Activated CD8-positive, alpha-beta memory T cell treated with anti-CD3 and anti-CD28 coated beads, Interleukin-2, amount 10 ng/mL, durations not matched to agents 7 days and 5 days (primary cell): ENCODE measurements at regions not wholly inside any gene's neighbourhood (a gene's known extent, or its start where the extent isn't known, plus 50 kb on each side); places are given as distances from the start of the nearest gene placed in this dataset.
"Not testable (repeated sequence)": the region's sequence is repeated elsewhere in the genome, so short reads cannot be mapped to it uniquely, and the experiment has no call there.

ENCODE experiments used
- ATAC-seq: fragments of 150-1000 bp; cut with Tn5 transposase; one replicate; pipeline ENCODE4 v1.10.0; 2021; ENCODE audit warnings: moderate library complexity
- CTCF ChIA-PET: fragments of 350-600 bp; sonication (Branson Sonifier 250); formaldehyde crosslinking; loops from one replicate; lab custom pipeline; 2021; ENCODE audit warnings: antibody characterized with exemption; lab: Charles Lee
- DNase-seq: peaks from one replicate; pipeline ENCODE4 v3.0.0-alpha.2; 2020
- H3K27ac Mint-ChIP-seq: one replicate; pipeline ENCODE4 v1.8.0; 2021; ENCODE audit warnings: mild to moderate bottlenecking, mixed read lengths
- H3K27me3 Mint-ChIP-seq: one replicate; pipeline ENCODE4 v1.8.0; 2021; ENCODE audit warnings: mixed read lengths
- H3K36me3 Mint-ChIP-seq: one replicate; pipeline ENCODE4 v1.8.0; 2021; ENCODE audit warnings: mild to moderate bottlenecking, mixed read lengths
- H3K4me1 Mint-ChIP-seq: one replicate; pipeline ENCODE4 v1.8.0; 2021; ENCODE audit warnings: mixed read lengths
- H3K4me3 Mint-ChIP-seq: one replicate; pipeline ENCODE4 v1.8.0; 2021; ENCODE audit warnings: mild to moderate bottlenecking, moderate library complexity, mixed read lengths
- H3K9me3 Mint-ChIP-seq: one replicate; pipeline ENCODE4 v1.8.0; 2022; ENCODE audit warnings: low read depth, mixed read lengths

DNA sequence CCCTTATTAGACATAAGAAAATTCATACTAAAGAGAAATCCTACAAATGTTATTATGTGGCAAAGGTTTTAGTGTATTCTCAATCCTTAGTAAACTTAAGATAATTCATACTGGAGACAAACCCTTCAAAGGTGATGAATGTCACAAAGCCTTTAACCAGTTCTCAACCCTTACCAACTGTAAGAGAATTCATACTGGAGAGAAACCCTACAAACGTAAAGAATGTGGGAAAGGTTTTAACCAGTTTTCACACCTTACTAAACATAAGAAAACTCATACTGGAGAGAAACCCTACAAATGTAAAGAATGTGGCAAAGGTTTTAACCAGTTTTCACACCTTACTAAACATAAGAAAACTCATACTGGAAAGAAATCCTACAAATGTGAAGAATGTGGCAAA lies 93.2 kb downstream of the ZNF680 start:
- CTCF ChIA-PET: no interaction called here
- H3K36me3 Mint-ChIP-seq: no peaks in the 10 kb centered on the region
- no peak overlapping the region for H3K27ac Mint-ChIP-seq
- DNase-seq (no peak), ATAC-seq (no peak)
- H3K4me1 Mint-ChIP-seq: no peaks in the 10 kb centered on the region
- peaks cover 5% of the 10 kb centered on the region for H3K9me3 Mint-ChIP-seq
- no peaks in the 10 kb centered on the region for H3K27me3 Mint-ChIP-seq
- no peak overlapping the region for H3K4me3 Mint-ChIP-seq

DNA sequence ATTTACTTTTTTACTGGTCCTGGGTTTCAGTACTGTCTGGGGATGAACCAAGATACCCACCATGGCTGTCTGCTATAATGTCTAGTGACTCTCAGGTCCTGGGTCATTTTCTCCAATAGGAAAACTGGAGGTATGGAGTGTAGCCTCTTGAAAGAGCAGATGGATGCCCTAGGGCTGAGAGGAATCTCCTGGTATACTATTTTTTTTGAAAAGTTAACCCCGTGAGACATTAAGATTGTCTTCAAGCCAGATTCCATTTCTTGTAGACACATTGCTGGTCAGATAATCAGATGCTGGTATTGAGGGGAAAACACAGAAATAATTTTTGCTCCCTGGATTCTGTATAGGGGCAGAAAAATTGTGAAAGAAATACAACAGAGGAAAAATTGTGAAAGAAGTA lies 97.3 kb downstream of the ZNF680 start:
- no peaks in the 10 kb centered on the region for H3K27me3 Mint-ChIP-seq
- peaks cover 5% of the 10 kb centered on the region for H3K9me3 Mint-ChIP-seq
- no peak for DNase-seq
- ATAC-seq: no peak
- H3K4me1 Mint-ChIP-seq: no peaks in the 10 kb centered on the region
- no peak overlapping the region for H3K27ac Mint-ChIP-seq
- no peak overlapping the region for H3K4me3 Mint-ChIP-seq
- CTCF ChIA-PET: no interaction called here
- no peaks in the 10 kb centered on the region for H3K36me3 Mint-ChIP-seq

DNA sequence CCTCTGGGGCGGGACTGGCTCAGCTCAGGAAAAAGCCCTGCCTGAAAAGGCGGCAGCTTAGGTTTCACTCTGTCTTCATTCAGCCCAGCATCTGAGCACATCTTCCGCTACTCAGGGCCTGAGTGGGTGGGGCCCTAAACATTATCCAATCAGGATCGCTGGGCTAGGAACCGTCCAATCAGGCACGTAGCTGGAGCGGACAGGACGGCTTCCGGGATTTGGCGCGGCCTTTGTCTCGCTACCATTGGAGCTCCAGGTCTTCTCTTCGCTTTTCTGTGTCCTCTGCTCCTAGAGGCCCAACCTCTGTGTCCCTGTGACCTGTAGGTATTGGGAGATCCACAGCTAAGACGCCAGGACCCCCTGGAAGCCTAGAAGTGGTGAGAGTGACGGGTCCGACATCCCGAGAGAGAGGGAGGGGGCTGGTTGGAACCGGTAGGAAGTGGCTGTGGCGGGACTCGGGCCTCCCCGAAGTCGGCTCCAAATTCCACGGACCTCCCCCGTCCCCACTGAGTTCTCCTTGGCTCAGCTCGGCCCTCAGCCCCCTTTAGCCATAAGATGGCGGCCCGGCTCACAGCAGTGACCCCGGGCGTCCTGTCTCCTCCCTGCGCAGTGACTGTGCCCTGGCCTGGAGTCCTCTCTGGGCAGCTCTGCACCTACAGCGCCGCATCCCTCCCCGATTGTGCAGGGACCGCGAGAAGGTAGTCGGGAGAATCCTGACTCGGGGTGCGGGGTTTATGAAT lies 99.1 kb downstream of the ZNF680 start:
- DNase-seq (peak; percentile 44), ATAC-seq (peak; percentile 63)
- Mint-ChIP-seq H3K36me3 (no peaks in the 10 kb centered on the region), H3K27me3 (no peaks in the 10 kb centered on the region), H3K4me1 (no peaks in the 10 kb centered on the region), H3K27ac (no peak overlapping the region), H3K9me3 (peaks cover 3% of the 10 kb centered on the region), H3K4me3 (peak overlapping the region; percentile 48)
- CTCF ChIA-PET: no interaction called here

DNA sequence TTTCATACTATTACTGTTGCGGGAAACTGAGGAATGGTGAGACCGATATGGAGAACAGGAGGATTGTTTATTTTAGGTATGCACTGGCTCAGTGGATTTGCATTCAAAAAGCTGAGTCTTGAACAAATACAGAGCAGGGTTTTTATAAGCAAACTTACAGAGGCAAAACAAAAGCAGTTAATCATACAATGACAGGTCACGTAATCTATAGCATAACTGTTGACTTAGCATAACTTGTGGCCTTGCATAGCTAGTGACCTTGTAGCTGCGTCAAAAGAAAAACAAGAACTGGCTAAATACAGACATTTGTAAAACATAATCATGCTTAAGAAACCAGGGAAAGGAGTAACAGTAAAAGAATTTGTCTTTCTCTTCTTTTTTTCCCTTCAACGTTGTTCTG lies 103.0 kb downstream of the ZNF680 start:
- H3K4me1 Mint-ChIP-seq, H3K4me3 Mint-ChIP-seq, CTCF ChIA-PET, H3K27me3 Mint-ChIP-seq, H3K27ac Mint-ChIP-seq, ATAC-seq, H3K36me3 Mint-ChIP-seq, DNase-seq, H3K9me3 Mint-ChIP-seq: not testable (repeated sequence)

DNA sequence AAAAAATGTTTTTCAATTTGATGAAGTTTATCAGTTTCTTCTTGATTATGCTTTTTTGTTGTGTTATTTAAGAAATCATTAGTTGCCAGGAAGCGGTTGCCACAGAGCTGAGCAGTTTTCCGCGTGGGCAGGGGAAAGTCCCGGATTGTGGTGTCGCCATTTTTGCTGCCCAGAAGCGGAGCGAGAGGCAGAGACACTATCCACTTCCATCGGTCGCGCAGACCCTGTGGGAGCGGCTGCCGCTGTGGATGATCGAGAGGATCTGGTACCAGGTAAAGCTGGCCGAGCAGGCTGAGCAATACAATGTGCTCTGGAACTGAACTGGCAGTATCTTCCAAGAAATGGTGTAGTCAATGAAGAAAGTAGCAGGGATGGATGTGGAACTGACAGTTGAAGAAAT lies 119.8 kb downstream of the ZNF736 start:
- ATAC-seq (no peak), DNase-seq (no peak)
- Mint-ChIP-seq H3K27ac (no peak overlapping the region), H3K27me3 (no peaks in the 10 kb centered on the region), H3K36me3 (no peaks in the 10 kb centered on the region), H3K4me1 (no peaks in the 10 kb centered on the region), H3K9me3 (peaks cover 6% of the 10 kb centered on the region), H3K4me3 (no peak overlapping the region)
- CTCF ChIA-PET: no interaction called here

DNA sequence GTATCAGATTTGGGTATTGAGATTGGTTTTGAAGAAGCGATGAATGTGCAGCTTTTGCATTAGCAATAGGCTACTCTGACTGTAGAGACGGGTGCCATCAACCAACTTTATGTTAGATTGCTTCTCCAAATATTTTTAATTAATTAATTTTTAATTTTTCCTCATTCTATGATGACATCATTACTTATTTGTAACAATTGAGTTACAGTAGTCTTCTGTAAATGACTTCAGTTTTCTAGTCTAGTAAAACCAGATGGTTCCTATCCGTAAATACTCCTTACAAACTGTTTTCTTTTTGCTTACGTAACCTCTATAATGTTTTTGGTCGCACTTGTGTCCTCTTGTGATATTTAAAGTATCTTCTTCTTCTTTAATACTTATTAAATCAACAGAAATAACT lies 118.1 kb downstream of the ZNF736 start:
- Mint-ChIP-seq H3K36me3 (no peaks in the 10 kb centered on the region), H3K27ac (no peak overlapping the region), H3K27me3 (no peaks in the 10 kb centered on the region), H3K4me3 (no peak overlapping the region), H3K4me1 (no peaks in the 10 kb centered on the region), H3K9me3 (peaks cover 3% of the 10 kb centered on the region)
- CTCF ChIA-PET: no interaction called here
- ATAC-seq: no peak
- DNase-seq: no peak

DNA sequence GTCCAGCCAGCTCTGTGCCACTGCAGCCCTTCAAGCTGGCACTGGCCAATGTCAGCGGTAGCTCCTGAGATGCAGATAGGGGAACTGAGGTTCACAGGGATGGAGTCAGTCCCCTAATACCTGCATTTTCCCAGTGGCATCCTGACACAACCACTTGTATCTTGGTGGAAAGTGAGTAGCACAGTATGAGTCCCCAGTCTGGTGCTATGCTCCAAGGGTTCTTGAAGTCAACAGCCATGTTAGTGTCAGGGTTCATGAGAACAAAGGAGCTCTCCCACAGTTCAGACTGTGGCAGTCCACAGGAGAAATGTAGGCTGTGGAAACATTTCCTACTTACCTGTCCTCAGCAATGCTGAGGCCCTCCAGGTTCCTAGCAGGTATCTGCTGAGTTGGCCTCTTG lies 115.5 kb downstream of the ZNF736 start:
- H3K4me1 Mint-ChIP-seq: no peaks in the 10 kb centered on the region
- H3K36me3 Mint-ChIP-seq: no peaks in the 10 kb centered on the region
- H3K9me3 Mint-ChIP-seq: peaks cover 3% of the 10 kb centered on the region
- ATAC-seq (no peak), DNase-seq (no peak)
- H3K27me3 Mint-ChIP-seq: no peaks in the 10 kb centered on the region
- H3K4me3 Mint-ChIP-seq: no peak overlapping the region
- H3K27ac Mint-ChIP-seq: no peak overlapping the region
- CTCF ChIA-PET: no interaction called here

DNA sequence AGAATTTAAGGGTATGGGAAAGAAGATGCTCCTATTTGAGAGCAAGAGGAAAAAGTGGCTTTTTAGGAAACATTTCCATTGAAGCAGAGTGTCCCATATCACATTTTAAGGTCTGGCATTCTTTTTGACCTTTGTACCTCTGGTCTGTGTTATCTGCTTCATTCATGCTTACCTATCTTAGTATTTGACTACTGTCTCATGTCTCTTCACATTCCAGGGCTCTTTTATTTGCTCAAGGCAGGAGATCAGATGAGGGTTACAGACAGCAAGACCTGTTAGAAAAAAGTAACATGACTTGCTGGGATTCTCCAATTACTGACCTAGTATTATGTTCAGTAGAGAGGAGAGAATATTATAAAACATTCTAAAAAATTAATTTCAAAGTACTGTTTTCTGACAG lies 111.7 kb downstream of the ZNF736 start:
- not testable (repeated sequence) for H3K27ac Mint-ChIP-seq

DNA sequence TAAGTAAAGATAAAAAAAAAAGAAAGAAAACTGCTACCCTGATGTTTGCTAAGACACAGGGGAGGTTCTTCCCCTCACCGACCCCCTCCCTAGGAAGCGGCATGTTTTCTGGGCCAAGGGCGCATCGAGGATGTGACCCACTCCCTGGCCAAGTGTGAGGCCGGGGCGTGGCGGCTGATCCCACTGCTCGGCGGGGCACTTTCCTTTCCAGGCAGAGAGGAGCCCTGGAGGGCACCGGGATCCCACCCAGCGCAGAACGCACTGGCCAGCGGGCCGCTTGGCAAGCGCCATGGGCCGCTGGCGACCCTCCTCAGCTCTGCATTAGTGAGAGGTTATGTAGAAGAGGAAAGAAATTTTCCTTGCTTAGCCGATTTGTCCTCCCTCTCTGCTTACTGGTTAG lies 93.4 kb downstream of the ZNF736 start:
- CTCF ChIA-PET: no interaction called here
- Mint-ChIP-seq H3K27ac (no peak overlapping the region), H3K27me3 (no peaks in the 10 kb centered on the region)

More for the DNA sequence above, 111.7 kb downstream of the ZNF736 start:
- DNase-seq, H3K4me3 Mint-ChIP-seq, H3K27me3 Mint-ChIP-seq, H3K4me1 Mint-ChIP-seq, CTCF ChIA-PET, H3K9me3 Mint-ChIP-seq, H3K36me3 Mint-ChIP-seq, ATAC-seq: not testable (repeated sequence)

More for the DNA sequence above, 93.4 kb downstream of the ZNF736 start:
- no peak for DNase-seq
- H3K4me3 Mint-ChIP-seq: no peak overlapping the region
- H3K9me3 Mint-ChIP-seq: peaks cover 17% of the 10 kb centered on the region
- no peak for ATAC-seq
- no peaks in the 10 kb centered on the region for H3K36me3 Mint-ChIP-seq
- H3K4me1 Mint-ChIP-seq: no peaks in the 10 kb centered on the region
